ENCODE measurements at regions not wholly inside any gene's neighbourhood (a gene's known extent, or its start where the extent isn't known, plus 50 kb on each side); places are given as distances from the start of the nearest gene placed in this dataset.

DNA sequence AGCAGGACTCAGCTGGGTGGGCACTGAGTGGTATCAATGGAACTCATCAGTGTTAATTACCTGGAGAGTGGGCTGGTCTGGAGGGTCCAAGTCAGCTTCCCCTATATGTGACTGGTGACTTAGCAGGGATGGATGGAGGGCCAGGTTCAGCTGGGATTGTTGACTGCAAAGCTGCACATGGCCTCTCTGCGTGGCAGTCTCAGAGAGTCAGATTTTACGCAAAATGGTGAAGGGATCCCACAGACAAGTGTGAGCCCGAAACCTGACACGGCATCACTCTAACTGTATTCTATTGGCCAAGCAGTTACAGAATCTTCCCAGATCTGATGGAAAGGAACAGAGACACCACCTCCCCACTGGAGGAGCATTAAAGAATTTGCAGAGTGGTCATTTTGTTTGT is 716.0 kb upstream of the TBX3 start:
- no peak for DNase-seq (ENCODE audit: low read depth in 1 of 2, low spot score in 1 of 2)
- TF ChIP-seq JUND (IDR thresholded peaks at IDR 0.05; ENCODE audit: low read depth): no peak
- in situ Hi-C loops (cut with HindIII; ENCODE audit: low pct_unique_long_range_greater_than_20kb, low sequenced_read_pairs): no loop called here

DNA sequence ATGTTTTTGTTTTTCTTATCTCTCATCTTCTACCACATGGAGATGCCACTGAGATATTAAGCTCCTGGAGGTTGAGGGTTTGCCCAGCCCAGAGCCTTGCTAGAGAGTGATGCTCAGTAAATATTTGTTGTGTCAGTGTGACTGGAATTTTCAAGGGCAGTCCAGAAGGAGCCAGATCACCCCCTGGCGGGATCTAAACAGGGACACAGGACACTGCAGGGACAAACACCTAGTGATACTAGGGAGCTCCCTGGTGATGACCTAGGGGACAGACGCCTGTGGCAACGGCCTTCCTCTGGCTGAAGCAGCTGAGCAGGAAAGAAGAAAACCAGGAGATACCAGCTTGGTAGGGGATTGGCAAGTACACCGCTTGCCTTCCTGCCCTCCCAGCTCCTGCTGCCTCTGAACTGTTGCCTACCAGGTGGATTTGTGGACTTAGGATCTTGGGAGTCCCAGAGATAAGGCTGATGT is 714.4 kb upstream of the TBX3 start:
- in situ Hi-C loops (cut with HindIII; ENCODE audit: low pct_unique_long_range_greater_than_20kb, low sequenced_read_pairs): no loop called here
- no peak for TF ChIP-seq JUND (IDR thresholded peaks at IDR 0.05; ENCODE audit: low read depth)
- peak in 1 of 2 experiments; percentile 57 for DNase-seq (ENCODE audit: low read depth in 1 of 2, low spot score in 1 of 2)

DNA sequence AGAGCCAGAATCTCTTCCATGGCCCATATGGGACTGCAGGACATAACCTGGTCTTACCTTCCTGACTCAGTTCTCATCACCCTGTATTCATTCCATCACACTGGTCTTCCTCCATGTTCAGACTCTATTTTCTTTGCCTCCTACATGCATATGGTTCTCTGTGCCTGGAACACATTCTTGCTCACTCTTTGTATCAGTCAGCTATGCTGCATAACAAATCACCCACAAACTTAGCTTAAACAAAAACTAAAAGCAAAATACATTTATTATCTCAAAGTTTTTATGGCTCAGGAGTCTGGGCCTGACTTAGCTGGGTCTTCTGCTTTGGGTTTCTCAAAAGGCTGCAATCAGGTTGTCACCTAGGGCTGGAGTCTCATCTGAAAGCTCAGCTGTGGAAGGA is 712.6 kb upstream of the TBX3 start:
- DNase-seq (ENCODE audit: low read depth in 1 of 2, low spot score in 1 of 2): no peak
- in situ Hi-C loops (cut with HindIII; ENCODE audit: low pct_unique_long_range_greater_than_20kb, low sequenced_read_pairs): no loop called here
- TF ChIP-seq JUND (IDR thresholded peaks at IDR 0.05; ENCODE audit: low read depth): no peak

DNA sequence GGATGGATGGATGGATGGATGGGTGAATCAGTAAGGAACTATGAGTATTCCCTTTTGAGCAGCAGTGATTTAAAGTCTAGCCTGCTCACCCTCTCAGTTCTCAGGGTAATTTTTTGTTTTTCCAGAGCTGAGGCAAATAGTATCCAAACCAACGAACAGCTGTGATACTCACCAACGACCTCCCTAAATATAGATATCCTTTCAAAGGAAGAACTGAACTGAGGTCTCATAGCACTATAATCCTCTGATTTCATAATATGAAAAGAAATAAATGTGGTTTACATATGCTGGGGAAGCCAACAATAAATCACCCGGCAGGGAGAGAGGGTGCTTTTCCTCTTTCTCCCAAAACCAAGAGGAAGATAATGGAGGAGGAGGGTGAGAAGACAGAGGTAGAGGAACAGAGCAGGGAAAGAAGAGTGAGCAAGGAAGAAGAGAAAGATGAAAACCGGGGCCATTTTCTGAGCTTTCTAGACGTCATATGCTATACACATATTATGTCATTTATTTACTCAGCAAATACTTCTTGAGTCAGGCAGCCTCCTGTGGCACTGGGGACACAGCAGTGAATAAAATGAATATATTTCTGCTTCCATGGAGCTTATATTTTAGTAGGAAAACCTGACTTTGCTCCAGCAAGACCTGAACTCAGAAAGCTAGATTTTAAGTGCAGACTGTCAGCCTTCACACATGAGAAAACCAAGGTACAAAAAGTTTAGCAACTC is 710.7 kb upstream of the TBX3 start:
- DNase-seq (ENCODE audit: low read depth in 1 of 2, low spot score in 1 of 2): peak in 1 of 2 experiments; percentile 56
- in situ Hi-C loops (cut with HindIII; ENCODE audit: low pct_unique_long_range_greater_than_20kb, low sequenced_read_pairs): no loop called here
- no peak for TF ChIP-seq JUND (IDR thresholded peaks at IDR 0.05; ENCODE audit: low read depth)

DNA sequence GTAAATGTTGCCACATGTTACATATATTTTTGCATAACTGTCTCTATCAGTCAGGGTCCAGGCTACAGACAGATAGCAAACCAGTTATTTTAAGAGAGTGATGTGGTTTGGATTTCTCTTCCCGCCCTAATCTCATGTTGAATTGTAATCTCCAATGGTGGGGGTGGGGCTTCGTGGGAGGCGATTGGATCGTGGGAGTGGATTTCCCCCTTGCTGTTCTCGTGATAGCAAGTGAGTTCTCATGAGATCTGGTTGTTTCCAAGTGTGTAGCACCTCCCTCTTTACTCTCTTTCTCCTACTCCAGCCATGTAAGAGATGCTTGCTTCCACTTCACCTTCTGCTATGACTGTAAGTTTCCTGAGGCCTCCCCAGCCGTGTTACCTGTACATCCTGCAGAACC is 704.2 kb upstream of the TBX3 start:
- TF ChIP-seq JUND (IDR thresholded peaks at IDR 0.05; ENCODE audit: low read depth): no peak
- in situ Hi-C loops (cut with HindIII; ENCODE audit: low pct_unique_long_range_greater_than_20kb, low sequenced_read_pairs): no loop called here
- no peak for DNase-seq (ENCODE audit: low read depth in 1 of 2, low spot score in 1 of 2)

DNA sequence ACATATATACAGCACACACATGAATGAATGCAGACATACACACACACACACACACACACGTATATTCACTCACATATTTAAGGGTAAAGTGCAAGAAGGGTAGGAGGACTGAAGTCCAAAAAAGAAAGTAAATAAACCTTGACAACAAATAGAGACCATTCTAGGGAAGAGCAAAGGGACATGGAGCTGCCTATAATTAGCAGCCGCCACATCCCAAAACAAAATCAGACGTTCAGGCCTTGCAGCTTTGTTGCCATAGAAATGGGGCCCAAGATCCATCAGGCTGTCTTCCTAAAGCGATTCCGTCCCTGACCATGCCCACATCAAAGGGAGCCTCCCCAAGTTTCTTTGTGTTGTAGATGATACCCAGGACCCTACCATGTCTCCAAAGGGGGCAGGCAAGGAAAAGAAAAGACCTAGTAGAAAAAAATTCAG is 703.5 kb upstream of the TBX3 start:
- no peak for DNase-seq (ENCODE audit: low read depth in 1 of 2, low spot score in 1 of 2)
- no peak for TF ChIP-seq JUND (IDR thresholded peaks at IDR 0.05; ENCODE audit: low read depth)
- in situ Hi-C loops (cut with HindIII; ENCODE audit: low pct_unique_long_range_greater_than_20kb, low sequenced_read_pairs): no loop called here

DNA sequence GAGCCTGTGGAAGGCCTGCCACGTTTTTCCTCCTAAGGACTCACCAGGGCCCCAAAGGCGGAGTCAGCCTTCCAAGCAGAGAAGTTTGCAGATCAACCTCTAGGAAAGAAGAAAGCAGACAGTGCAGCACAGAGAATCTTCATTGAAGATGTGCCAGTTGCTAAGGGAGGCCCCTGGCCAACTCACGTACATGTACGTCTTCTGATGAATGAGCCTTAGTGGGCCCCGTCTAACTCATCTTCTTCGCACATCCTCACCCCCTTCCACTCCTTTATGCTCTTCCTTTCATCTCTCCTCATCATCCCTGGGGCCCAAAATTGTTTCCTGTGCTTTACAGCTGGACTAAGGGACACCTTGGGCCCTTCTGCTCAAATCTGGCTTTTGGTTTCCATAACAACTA is 703.0 kb upstream of the TBX3 start:
- TF ChIP-seq JUND (IDR thresholded peaks at IDR 0.05; ENCODE audit: low read depth): no peak
- in situ Hi-C loops (cut with HindIII; ENCODE audit: low pct_unique_long_range_greater_than_20kb, low sequenced_read_pairs): no loop called here

DNA sequence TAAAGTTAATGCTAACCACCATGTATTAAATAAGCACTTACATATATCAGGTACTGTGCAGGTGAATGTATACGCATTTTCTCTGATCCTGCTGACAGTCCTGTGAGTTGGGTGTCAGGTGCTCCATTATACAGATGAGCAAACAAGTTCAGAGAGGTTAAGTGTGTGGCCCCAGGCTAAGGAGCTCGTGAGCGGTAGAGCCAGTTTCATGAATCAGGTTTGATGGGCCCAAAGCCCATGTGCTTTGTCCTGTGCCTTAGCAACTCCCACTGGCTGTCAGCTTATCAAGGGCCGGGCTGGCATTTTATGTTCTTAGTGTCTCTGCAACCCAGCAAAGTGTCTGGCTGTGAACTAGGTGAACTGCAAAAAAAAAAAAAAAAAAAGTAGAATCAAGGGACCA is 701.2 kb upstream of the TBX3 start:
- peak in 1 of 2 experiments; percentile 26 for DNase-seq (ENCODE audit: low read depth in 1 of 2, low spot score in 1 of 2)
- in situ Hi-C loops (cut with HindIII; ENCODE audit: low pct_unique_long_range_greater_than_20kb, low sequenced_read_pairs): no loop called here
- TF ChIP-seq JUND (IDR thresholded peaks at IDR 0.05; ENCODE audit: low read depth): no peak

More for the DNA sequence above, 703.0 kb upstream of the TBX3 start:
- no peak for DNase-seq (ENCODE audit: low read depth in 1 of 2, low spot score in 1 of 2)

DNA sequence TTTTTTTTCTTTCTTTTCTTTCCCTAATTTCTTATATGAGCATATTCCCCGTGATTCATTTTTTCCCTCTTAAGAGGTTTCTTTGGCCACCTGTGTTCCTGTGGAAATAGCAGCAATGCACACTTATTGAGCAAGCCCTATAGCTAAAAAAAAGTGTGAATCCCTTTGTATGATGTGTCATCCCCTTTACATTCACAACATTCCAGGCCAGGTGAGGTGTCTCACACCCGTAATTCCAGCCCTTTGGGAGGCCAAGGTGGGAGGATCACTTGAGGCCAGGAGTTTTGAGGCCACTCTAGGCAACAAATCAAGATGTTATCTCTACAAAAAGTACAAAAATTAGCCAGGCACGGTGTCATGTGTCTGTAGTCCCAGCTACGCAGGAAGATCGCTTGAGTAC is 700.4 kb upstream of the TBX3 start:
- no peak for TF ChIP-seq JUND (IDR thresholded peaks at IDR 0.05; ENCODE audit: low read depth)
- in situ Hi-C loops (cut with HindIII; ENCODE audit: low pct_unique_long_range_greater_than_20kb, low sequenced_read_pairs): no loop called here
- DNase-seq (ENCODE audit: low read depth in 1 of 2, low spot score in 1 of 2): no peak

DNA sequence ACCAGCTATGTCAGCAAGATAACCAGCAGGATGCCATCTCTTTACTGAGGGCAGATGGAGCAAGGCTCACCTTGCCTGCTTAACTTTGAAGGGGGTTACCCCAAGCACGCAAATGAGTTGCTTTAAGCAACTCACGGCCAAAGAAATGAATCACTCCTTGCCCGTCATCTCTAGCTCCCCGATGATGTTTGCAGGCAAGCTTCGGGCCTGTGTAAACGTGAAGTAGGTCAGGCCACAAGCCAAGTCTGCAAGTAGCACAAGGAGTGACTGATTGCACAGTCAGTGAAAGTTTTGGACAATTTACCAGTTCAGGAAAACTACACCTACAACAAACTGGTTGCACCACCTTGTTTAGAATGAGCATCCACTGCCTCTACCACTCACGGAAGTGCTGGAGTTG is 699.7 kb upstream of the TBX3 start:
- TF ChIP-seq JUND (IDR thresholded peaks at IDR 0.05; ENCODE audit: low read depth): no peak
- DNase-seq (ENCODE audit: low read depth in 1 of 2, low spot score in 1 of 2): no peak
- in situ Hi-C loops (cut with HindIII; ENCODE audit: low pct_unique_long_range_greater_than_20kb, low sequenced_read_pairs): no loop called here

DNA sequence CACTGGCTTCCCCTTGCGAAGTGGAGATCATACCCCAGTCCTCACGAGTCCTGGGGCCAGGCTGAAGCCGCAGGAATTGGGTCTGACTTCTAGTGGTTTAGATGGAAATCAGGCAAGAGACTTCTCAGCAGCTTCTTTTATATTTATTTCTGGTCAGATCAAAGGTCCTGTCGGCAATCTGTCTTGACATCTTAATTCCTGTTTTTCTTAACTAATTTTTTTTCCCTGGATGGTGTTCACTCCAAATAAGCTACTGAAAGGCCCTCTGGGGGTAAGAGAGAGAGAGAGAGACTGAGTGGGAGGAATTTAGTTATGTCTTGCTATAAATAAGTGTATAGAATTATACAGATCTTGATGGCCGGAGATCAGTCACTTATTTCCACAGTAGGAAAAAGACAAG is 698.7 kb upstream of the TBX3 start:
- DNase-seq (ENCODE audit: low read depth in 1 of 2, low spot score in 1 of 2): no peak
- TF ChIP-seq JUND (IDR thresholded peaks at IDR 0.05; ENCODE audit: low read depth): no peak
- in situ Hi-C loops (cut with HindIII; ENCODE audit: low pct_unique_long_range_greater_than_20kb, low sequenced_read_pairs): no loop called here

DNA sequence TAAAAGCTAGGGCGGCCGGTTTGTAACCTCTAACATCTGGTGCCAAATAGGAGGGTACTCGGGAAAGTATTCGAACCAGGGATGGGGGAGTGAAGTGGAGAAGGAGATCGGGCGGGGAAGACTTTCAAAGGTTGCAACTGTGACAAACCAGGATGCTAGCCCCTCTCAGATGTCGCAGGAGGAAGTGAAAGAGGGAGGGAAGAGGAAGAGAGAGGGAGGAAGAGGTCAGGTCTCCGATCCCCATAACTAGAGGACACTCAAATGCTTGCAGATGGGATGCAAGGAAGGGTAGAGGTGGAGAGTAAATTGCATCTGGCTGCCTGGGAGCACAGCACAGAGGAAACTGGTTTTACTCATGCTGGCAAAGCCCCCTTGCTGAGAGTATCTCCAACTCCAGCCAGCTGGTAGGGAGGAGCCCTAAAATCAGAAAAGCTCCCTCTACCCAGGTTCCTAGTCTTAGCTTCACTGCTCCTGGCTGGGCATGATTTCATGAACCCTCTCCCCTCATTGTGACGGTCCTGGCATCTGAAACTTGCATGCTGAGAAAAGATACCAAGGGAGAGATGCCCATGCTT is 696.7 kb upstream of the TBX3 start:
- in situ Hi-C loops (cut with HindIII; ENCODE audit: low pct_unique_long_range_greater_than_20kb, low sequenced_read_pairs): no loop called here
- DNase-seq (ENCODE audit: low read depth in 1 of 2, low spot score in 1 of 2): no peak
- no peak for TF ChIP-seq JUND (IDR thresholded peaks at IDR 0.05; ENCODE audit: low read depth)

DNA sequence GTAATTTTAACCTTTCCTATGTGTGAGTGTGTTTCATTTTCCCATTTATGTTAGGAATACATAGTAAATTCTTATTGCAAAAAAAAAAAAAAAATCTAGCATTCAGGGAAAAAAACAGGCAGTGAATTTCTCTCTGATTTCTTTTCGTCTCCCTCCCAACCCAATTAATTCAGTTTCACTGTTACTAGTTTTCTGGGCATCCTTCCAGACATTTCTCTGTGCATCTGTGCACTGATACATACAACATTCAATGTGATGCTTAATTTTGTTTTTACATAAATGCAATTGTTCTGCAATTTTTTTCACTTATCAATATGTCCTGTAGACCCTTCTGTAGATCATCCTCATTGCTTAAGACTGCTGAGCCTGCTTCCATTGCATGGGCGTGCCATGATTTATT is 694.3 kb upstream of the TBX3 start:
- DNase-seq (ENCODE audit: low read depth in 1 of 2, low spot score in 1 of 2): no peak
- no peak for TF ChIP-seq JUND (IDR thresholded peaks at IDR 0.05; ENCODE audit: low read depth)
- in situ Hi-C loops (cut with HindIII; ENCODE audit: low pct_unique_long_range_greater_than_20kb, low sequenced_read_pairs): no loop called here
